ENCODE measurements at regions not wholly inside any gene's neighbourhood (a gene's known extent, or its start where the extent isn't known, plus 50 kb on each side); places are given as distances from the start of the nearest gene placed in this dataset.

GRCh38 chr11:106187860-106188456, 110.5 kb downstream of the AASDHPPT start:
- DNase-seq (ENCODE audit: low spot score in 2 of 2) = no peak
- H3K36me3 ChIP-seq = no peaks in the 10 kb centered on the region
- no peaks in the 10 kb centered on the region for H3K9me3 ChIP-seq
- intact Hi-C loops (cut with DNase I; ENCODE audit: low total_unique reads) = no loop called here
- no peak for TF ChIP-seq POLR2AphosphoS5 (IDR thresholded peaks at IDR 0.05)
- TF ChIP-seq, protein P1, sequence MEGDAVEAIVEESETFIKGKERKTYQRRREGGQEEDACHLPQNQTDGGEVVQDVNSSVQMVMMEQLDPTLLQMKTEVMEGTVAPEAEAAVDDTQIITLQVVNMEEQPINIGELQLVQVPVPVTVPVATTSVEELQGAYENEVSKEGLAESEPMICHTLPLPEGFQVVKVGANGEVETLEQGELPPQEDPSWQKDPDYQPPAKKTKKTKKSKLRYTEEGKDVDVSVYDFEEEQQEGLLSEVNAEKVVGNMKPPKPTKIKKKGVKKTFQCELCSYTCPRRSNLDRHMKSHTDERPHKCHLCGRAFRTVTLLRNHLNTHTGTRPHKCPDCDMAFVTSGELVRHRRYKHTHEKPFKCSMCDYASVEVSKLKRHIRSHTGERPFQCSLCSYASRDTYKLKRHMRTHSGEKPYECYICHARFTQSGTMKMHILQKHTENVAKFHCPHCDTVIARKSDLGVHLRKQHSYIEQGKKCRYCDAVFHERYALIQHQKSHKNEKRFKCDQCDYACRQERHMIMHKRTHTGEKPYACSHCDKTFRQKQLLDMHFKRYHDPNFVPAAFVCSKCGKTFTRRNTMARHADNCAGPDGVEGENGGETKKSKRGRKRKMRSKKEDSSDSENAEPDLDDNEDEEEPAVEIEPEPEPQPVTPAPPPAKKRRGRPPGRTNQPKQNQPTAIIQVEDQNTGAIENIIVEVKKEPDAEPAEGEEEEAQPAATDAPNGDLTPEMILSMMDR (IDR thresholded peaks at IDR 0.05) = no peak
- TF ChIP-seq POLR2A (IDR thresholded peaks at IDR 0.05) = no peak
- no peaks in the 10 kb centered on the region for H3K27me3 ChIP-seq
- no peaks in the 10 kb centered on the region for H3K4me1 ChIP-seq
- no peak overlapping the region for H3K4me3 ChIP-seq
- no peak overlapping the region for H3K27ac ChIP-seq

GRCh38 chr11:106193956-106194355, 116.5 kb downstream of the AASDHPPT start:
- DNase-seq (ENCODE audit: low spot score in 2 of 2) = no peak
- TF ChIP-seq, protein P1 (IDR thresholded peaks at IDR 0.05) = no peak
- no peak for TF ChIP-seq POLR2AphosphoS5 (IDR thresholded peaks at IDR 0.05)
- intact Hi-C loops (cut with DNase I; ENCODE audit: low total_unique reads) = no loop called here
- H3K4me3 ChIP-seq = no peak overlapping the region
- no peaks in the 10 kb centered on the region for H3K9me3 ChIP-seq
- no peaks in the 10 kb centered on the region for H3K27me3 ChIP-seq
- no peaks in the 10 kb centered on the region for H3K4me1 ChIP-seq
- H3K36me3 ChIP-seq = no peaks in the 10 kb centered on the region
- H3K27ac ChIP-seq = no peak overlapping the region

- TF ChIP-seq POLR2A (IDR thresholded peaks at IDR 0.05) (no peak), POLR2AphosphoS5 (IDR thresholded peaks at IDR 0.05) (no peak)
- TF ChIP-seq, protein P1 (IDR thresholded peaks at IDR 0.05) = no peak
- Histone ChIP-seq H3K4me1 (no peaks in the 10 kb centered on the region), H3K36me3 (no peaks in the 10 kb centered on the region), H3K4me3 (no peak overlapping the region), H3K27ac (no peak overlapping the region), H3K27me3 (no peaks in the 10 kb centered on the region), H3K9me3 (no peaks in the 10 kb centered on the region)
- no peak for DNase-seq (ENCODE audit: low spot score in 2 of 2)
- intact Hi-C loops (cut with DNase I; ENCODE audit: low total_unique reads) = no loop called here
These were observed 120.0 kb downstream of the AASDHPPT start for GRCh38 chr11:106197438-106197837.

DNA sequence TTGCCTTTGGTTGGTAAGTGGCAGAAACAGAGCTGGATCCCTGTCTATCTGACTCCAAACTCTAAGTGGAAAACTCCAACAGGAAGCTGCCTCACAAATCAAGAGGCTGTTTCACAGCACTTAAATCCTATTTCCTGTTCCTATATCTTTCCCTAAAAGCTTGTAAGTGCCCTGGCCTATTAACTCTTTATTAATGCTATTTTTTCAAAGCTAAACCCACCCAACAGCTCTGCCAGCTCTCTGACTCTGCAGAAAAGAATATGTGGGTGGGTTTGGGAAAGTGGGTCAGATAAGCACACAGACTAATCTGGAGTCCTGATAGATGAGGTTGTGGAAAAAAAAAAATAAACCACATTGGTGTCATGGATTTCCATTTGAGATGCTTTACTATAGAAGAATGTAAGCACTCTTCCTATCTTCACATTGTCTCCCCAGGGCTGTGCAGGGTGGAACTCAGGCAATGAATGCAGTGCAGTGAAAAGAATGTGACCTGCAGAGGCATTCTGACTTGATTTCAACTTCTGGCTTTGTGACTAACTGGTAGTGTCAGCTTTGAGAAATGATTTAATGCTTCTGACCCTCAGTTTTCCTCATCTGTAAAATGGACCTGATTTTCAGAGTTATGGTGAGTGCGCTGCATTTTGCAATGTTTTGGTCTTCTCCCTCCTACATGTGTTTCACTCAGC, 125.6 kb downstream of the AASDHPPT start:
- no peaks in the 10 kb centered on the region for H3K27me3 ChIP-seq
- intact Hi-C loops (cut with DNase I; ENCODE audit: low total_unique reads) = no loop called here
- no peak for DNase-seq (ENCODE audit: low spot score in 2 of 2)
- H3K9me3 ChIP-seq = no peaks in the 10 kb centered on the region
- H3K4me1 ChIP-seq = no peaks in the 10 kb centered on the region
- no peak overlapping the region for H3K4me3 ChIP-seq
- no peak overlapping the region for H3K27ac ChIP-seq
- H3K36me3 ChIP-seq = no peaks in the 10 kb centered on the region
- TF ChIP-seq POLR2A (IDR thresholded peaks at IDR 0.05) (no peak), POLR2AphosphoS5 (IDR thresholded peaks at IDR 0.05) (no peak)
- TF ChIP-seq, protein P1 (IDR thresholded peaks at IDR 0.05) = no peak

DNA sequence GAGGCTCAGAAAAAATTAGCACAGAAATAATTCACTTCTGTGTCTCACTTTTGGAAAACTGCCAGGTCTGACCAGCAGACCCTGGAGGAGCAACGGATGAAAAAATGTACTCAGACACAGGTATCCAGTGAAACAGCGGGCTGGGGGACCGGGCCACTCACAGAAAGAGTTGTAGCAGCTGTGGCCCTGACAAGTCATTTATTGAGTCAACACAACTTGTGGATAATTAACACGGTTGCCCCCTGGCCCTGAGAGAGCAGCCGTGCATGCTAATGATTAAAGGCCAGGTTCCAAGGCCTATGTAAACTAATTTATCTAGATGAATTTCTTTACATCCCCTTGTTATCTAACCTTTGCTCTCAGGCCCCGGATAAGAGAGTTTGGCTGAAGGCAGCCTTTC, 131.3 kb downstream of the AASDHPPT start:
- intact Hi-C loops (cut with DNase I; ENCODE audit: low total_unique reads) = no loop called here
- no peaks in the 10 kb centered on the region for H3K4me1 ChIP-seq

More for the DNA sequence above, 131.3 kb downstream of the AASDHPPT start:
- no peak for DNase-seq (ENCODE audit: low spot score in 2 of 2)
- Histone ChIP-seq H3K9me3 (no peaks in the 10 kb centered on the region), H3K27me3 (no peaks in the 10 kb centered on the region), H3K36me3 (no peaks in the 10 kb centered on the region), H3K4me3 (no peak overlapping the region), H3K27ac (no peak overlapping the region)
- TF ChIP-seq, protein P1 (IDR thresholded peaks at IDR 0.05) = no peak
- TF ChIP-seq POLR2A (IDR thresholded peaks at IDR 0.05) = no peak

Data from breast epithelium (tissue), 4 donors.